ENCODE measurements at regions not wholly inside any gene's neighbourhood (a gene's known extent, or its start where the extent isn't known, plus 50 kb on each side); places are given as distances from the start of the nearest gene placed in this dataset.

DNA sequence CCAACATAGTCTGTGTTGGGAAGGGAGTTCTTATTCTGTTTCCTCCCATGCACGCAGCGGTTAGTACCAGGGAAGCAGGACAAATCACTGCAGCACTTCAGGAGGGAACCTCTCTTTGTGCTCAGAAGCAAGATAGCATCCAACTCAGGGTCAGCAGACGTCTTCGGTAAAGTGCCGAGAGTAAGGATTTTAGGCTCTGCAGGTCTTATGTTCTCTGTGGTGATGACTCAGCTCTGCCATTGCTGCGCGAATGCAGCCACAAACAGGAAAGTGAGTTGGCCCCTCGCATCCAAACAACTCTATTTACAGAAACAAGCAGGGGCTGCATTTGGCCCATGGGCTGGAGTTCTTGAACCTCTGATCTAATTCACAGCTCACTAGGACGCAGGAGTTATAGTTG, 122.1 kb upstream of the SPATA13 start:
- TF ChIP-seq, protein P1, sequence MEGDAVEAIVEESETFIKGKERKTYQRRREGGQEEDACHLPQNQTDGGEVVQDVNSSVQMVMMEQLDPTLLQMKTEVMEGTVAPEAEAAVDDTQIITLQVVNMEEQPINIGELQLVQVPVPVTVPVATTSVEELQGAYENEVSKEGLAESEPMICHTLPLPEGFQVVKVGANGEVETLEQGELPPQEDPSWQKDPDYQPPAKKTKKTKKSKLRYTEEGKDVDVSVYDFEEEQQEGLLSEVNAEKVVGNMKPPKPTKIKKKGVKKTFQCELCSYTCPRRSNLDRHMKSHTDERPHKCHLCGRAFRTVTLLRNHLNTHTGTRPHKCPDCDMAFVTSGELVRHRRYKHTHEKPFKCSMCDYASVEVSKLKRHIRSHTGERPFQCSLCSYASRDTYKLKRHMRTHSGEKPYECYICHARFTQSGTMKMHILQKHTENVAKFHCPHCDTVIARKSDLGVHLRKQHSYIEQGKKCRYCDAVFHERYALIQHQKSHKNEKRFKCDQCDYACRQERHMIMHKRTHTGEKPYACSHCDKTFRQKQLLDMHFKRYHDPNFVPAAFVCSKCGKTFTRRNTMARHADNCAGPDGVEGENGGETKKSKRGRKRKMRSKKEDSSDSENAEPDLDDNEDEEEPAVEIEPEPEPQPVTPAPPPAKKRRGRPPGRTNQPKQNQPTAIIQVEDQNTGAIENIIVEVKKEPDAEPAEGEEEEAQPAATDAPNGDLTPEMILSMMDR (IDR thresholded peaks at IDR 0.05), result no peak
- no peak for ATAC-seq (ENCODE audit: low FRiP score)
- DNase-seq (ENCODE audit: low spot score), result no peak

DNA sequence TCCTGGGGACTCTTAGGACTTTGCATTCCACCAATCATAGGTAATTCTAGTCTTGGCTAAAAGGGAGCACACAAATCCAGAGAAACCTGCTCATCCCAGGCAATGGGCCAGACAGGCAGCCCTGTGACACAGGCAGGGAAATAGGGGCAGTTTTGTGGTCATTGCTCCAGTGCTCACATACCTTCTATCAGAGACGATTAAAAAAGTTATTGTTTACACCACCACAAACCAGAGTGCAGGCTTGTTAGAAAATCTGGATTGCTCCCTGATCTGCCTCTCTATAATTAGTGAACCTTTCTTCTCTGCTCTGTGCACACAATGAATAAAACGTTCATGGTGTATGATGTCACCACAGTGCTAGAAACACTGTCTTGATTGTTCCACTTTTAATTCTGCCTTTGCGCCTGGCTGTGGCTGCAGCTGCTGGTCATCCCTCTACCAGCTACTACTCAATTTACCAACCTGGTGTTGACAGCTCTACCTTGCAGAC, 121.6 kb upstream of the SPATA13 start:
- DNase-seq (ENCODE audit: low spot score), result no peak
- ATAC-seq (ENCODE audit: low FRiP score), result no peak
- TF ChIP-seq, protein P1 (IDR thresholded peaks at IDR 0.05), result no peak

DNA sequence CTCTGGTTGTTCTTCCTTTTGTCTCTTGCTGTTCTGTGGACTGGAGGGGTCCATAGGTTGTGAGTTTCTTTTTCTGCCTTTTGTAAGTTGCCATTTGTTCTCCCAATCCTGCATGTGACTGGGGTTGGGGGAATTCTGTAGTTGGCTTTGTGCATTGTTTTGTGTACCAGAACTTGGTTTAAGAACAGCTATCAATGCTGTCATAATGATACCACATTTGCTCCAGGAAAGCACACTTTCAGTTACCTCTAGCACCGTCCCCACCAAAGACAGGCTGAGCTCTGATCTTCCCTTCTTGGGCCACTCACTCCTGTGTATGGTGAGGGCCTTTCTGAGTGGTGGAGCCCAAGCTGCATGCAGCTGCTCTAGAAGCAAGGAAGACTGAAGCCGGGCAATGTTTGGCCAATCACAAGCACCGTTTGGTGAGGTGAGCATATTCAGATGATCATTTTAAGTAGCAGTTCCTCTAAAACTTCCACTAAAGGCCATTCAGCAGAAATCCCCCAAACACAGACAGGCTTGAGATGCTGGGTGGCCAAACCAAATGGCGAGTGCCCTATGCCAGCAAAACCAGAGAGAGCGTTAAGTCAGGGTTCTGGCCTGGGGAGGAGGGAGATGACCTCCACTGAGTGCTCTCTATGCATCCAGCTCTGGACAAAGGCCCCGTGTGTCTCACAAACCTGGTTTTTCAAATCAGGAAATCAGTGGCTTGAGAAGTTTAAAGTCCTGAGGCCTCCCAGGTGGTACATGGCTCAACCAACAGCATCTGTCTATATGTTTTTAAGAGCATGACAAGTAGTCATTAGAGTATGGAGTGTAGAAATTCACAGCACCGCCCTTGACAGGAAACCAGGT, 120.7 kb upstream of the SPATA13 start:
- ATAC-seq (ENCODE audit: low FRiP score) (no peak), DNase-seq (ENCODE audit: low spot score) (no peak)
- TF ChIP-seq, protein P1 (IDR thresholded peaks at IDR 0.05), result no peak

DNA sequence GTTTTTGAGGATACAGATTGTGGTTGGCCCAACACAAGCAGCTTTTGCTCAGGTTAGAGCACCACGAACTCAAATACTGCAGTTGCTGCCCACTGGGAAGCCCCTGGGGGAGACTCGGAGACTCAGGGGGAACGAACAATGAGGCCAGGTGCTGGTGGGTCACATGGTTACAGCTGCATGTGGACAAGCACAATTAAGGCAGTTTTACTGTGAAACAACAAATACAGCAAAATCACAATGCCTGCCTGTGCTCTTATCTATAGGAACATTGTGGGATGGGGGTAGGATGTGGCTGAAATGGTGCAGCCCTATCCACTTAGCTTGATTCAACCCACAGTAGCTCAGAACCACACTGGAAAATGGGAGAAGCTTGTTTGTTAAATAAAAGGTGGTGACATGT, 119.7 kb upstream of the SPATA13 start:
- ATAC-seq (ENCODE audit: low FRiP score) (no peak), DNase-seq (ENCODE audit: low spot score) (no peak)
- TF ChIP-seq, protein P1 (IDR thresholded peaks at IDR 0.05), result no peak

DNA sequence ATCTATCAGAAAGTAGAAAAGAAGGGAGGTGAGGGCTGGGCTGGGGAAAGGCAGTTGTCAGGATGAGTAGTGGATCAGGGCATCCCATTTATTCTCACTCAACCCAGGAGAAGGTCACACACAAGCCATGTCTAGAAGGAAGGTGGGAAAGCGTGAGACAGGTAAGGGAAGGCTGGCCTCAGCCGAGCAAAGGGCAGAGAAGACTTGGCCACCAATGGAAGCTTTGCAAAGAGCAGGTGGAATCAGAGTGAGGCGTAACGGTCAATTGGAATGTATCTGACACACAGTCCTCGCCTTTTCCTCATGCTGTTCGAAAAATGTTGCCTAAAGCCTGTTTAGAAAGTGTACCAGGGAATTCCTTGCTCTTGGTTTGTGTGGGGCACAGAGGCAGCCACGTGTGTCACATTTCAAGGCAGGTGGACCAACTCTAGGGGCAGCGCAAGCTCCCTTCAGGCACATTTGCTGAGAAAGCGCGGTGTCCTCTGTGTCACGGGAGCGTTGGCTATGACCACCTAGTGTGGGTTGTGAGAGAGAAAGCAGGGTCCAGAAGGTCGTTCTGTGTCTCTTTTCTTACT, 118.8 kb upstream of the SPATA13 start:
- ATAC-seq (ENCODE audit: low FRiP score) (no peak), DNase-seq (ENCODE audit: low spot score) (no peak)
- TF ChIP-seq, protein P1 (IDR thresholded peaks at IDR 0.05), result no peak

DNA sequence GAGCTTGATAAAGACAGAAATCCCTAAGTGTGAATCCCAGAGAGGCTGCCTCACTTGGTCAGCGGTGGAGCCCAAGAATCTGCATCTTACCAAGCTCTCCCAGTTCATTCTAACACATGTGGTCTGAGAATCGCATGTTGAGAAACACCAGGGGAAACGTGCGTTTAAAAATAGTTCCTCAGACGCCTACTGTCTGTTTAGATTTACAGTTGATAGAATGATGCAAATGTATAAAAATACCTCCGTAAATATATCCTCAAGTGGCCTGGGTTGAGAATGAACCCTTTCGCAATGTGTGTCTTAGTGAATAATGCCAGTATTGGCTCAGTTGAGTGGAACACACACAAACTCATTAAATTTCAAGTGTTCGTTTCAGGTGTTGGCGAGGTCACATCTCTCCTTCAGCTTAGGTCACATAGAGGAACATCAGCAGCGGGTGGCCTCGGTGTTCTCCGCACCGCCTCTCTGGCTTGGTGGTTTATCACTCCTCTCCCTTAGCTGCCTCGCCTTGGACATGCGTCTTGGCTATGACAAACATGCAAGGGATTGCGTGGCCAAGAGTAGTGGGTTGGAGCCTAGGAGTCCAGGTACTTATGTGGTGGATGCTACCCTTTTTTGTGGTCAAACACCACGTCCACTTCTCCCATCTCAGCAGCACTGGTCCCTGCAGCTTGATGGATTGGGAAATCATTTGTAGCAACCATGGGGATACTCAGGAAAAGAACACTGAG, 117.6 kb upstream of the SPATA13 start:
- TF ChIP-seq, protein P1 (IDR thresholded peaks at IDR 0.05), result no peak
- DNase-seq (ENCODE audit: low spot score) (no peak), ATAC-seq (ENCODE audit: low FRiP score) (no peak)

All from omental fat pad (tissue), 3 donors.